ENCODE measurements at regions not wholly inside any gene's neighbourhood (a gene's known extent, or its start where the extent isn't known, plus 50 kb on each side); places are given as distances from the start of the nearest gene placed in this dataset.

GRCh38 chr2:60047347-60047746 is 506.1 kb downstream of the BCL11A start:
- ChIA-PET RAD21 (ENCODE audit: unreplicated experiment) (no interaction called here), POLR2A (no interaction called here), SMC1A (ENCODE audit: uncharacterized antibody, unreplicated experiment) (no interaction called here), CTCF (no interaction called here)
- intact Hi-C loops (cut with micrococcal nuclease; ENCODE audit: unreplicated experiment): no loop called here
- H3K4me3 ChIP-seq: no peak overlapping the region
- TF ChIP-seq RAD21 (IDR thresholded peaks at IDR 0.05; ENCODE audit: insufficient read depth, low read depth, low read length): no peak
- no peak for TF ChIP-seq BCL3 (IDR thresholded peaks at IDR 0.05; ENCODE audit: borderline replicate concordance, insufficient read depth, low read depth, low read length, poor library complexity, severe bottlenecking)
- TF ChIP-seq SIX5 (IDR thresholded peaks at IDR 0.05; ENCODE audit: low read depth, low read length, severe bottlenecking): no peak
- no peak for TF ChIP-seq SMAD5 (IDR thresholded peaks at IDR 0.05; ENCODE audit: low read depth)
- TF ChIP-seq CBX5 (IDR thresholded peaks at IDR 0.05; ENCODE audit: low read depth): no peak
- no peak for TF ChIP-seq IRF4 (IDR thresholded peaks at IDR 0.05; ENCODE audit: low read depth, low read length)
- TF ChIP-seq KLF5 (IDR thresholded peaks at IDR 0.05; ENCODE audit: partially characterized antibody): no peak
- no peak for TF ChIP-seq CBX3 (IDR thresholded peaks at IDR 0.05; ENCODE audit: borderline replicate concordance, low read depth)
- TF ChIP-seq CREB1 (IDR thresholded peaks at IDR 0.05; ENCODE audit: low read depth): no peak
- TF ChIP-seq SIN3A (IDR thresholded peaks at IDR 0.05; ENCODE audit: low read depth, low read length): no peak
- TF ChIP-seq ESRRA (IDR thresholded peaks at IDR 0.05; ENCODE audit: low read length): no peak
- TF ChIP-seq ZNF592 (IDR thresholded peaks at IDR 0.05): no peak
- no peak for TF ChIP-seq EZH2 (IDR thresholded peaks at IDR 0.05; ENCODE audit: borderline replicate concordance, control insufficient read depth, low read depth, low read length)
- TF ChIP-seq CTCF (IDR thresholded peaks at IDR 0.05 in 2 of 3, conservative IDR thresholded peaks at IDR 0.05 in 1 of 3; ENCODE audit: control insufficient read depth in 2 of 3, extremely low read depth in 1 of 3, insufficient read depth in 1 of 3, low read depth in 3 of 3, low read length in 3 of 3): no peak
- TF ChIP-seq SMC3 (IDR thresholded peaks at IDR 0.05; ENCODE audit: borderline replicate concordance, low read length): no peak
- TF ChIP-seq EED (IDR thresholded peaks at IDR 0.05; ENCODE audit: low read depth): no peak
- no peak for TF ChIP-seq KAT2A (conservative IDR thresholded peaks at IDR 0.05; ENCODE audit: control insufficient read depth, low read depth, low read length)
- no peaks in the 10 kb centered on the region for H3K36me3 ChIP-seq (ENCODE audit: control insufficient read depth in 2 of 2, insufficient read depth in 2 of 2, low read length in 1 of 2)
- H3K79me2 ChIP-seq (ENCODE audit: control insufficient read depth, insufficient read depth, low read length): no peaks in the 10 kb centered on the region
- H3K27me3 ChIP-seq (replicated peaks in 1 of 2; ENCODE audit: control insufficient read depth in 2 of 2, insufficient read depth in 2 of 2, low read length in 1 of 2): no peaks in the 10 kb centered on the region; a peak in 1 of 4 replicates
- FAIRE-seq: no peak
- 90% methylated on average over 2 of the region's 2 CpGs for WGBS (ENCODE audit: insufficient coverage, insufficient replicate concordance, low lambda C conversion rate, missing lambda C conversion rate)
- H3K9ac ChIP-seq (ENCODE audit: control insufficient read depth, insufficient read depth, low read length): no peak overlapping the region
- no peak for DNase-seq (ENCODE audit: low read depth, low spot score)
- no peak overlapping the region for H3K4me2 ChIP-seq (ENCODE audit: control insufficient read depth, insufficient read depth)
- no peaks in the 10 kb centered on the region for H3K9me3 ChIP-seq (replicated peaks; ENCODE audit: control insufficient read depth, insufficient read depth, low read length)
- no peak overlapping the region for H2AFZ ChIP-seq (ENCODE audit: control insufficient read depth, low read depth, low read length)
- in situ Hi-C loops (cut with MboI): no loop called here
- H3K27ac ChIP-seq (ENCODE audit: control insufficient read depth, insufficient read depth): no peak overlapping the region
- no peak for ATAC-seq
- no TSS peak for BruUV-seq (replicated peaks)
- no peaks in the 10 kb centered on the region for H4K20me1 ChIP-seq (ENCODE audit: control insufficient read depth, insufficient read depth)
- H3K4me1 ChIP-seq (ENCODE audit: control insufficient read depth, insufficient read depth, low read length): no peaks in the 10 kb centered on the region

Data from GM12878 (cell line).